Activated CD8-positive, alpha-beta memory T cell treated with anti-CD3 and anti-CD28 coated beads for 4 hours (primary cell): ENCODE measurements at regions not wholly inside any gene's neighbourhood (a gene's known extent, or its start where the extent isn't known, plus 50 kb on each side); places are given as distances from the start of the nearest gene placed in this dataset.
A peak's percentile ranks its signal among the peaks of the same experiment; 100 is the strongest.
"Not testable (repeated sequence)": the region's sequence is repeated elsewhere in the genome, so short reads cannot be mapped to it uniquely, and the experiment has no call there.

Source experiments
- DNase-seq, 2 donors: peaks; one replicate each; pipeline ENCODE4 v3.0.0-alpha.2; 2020; ENCODE audit warnings: low read depth in 2 of 2

GRCh38 chr9:97773091-97773490, 76.0 kb upstream of the XPA start:
- no peak for DNase-seq

GRCh38 chr9:97773723-97774122, 76.6 kb upstream of the XPA start:
- DNase-seq = no peak

GRCh38 chr9:97774673-97775072, 77.5 kb upstream of the XPA start:
- no peak for DNase-seq

- not testable (repeated sequence) for DNase-seq
These were observed 74.3 kb upstream of the FOXE1 start for GRCh38 chr9:97778740-97779139.

GRCh38 chr9:97779608-97780007, 73.4 kb upstream of the FOXE1 start:
- no peak for DNase-seq

GRCh38 chr9:97781902-97782301, 71.1 kb upstream of the FOXE1 start:
- no peak for DNase-seq

- no peak for DNase-seq
These were observed 66.7 kb upstream of the FOXE1 start for GRCh38 chr9:97786341-97786740.

GRCh38 chr9:97787551-97787950, 65.5 kb upstream of the FOXE1 start:
- DNase-seq = no peak

GRCh38 chr9:97788763-97789663, 64.0 kb upstream of the FOXE1 start:
- no peak for DNase-seq

GRCh38 chr9:97790542-97790941, 62.5 kb upstream of the FOXE1 start:
- no peak for DNase-seq

GRCh38 chr9:97791542-97791941, 61.5 kb upstream of the FOXE1 start:
- no peak for DNase-seq

- DNase-seq = no peak
These were observed 60.0 kb upstream of the FOXE1 start for GRCh38 chr9:97793067-97793466.

GRCh38 chr9:97794666-97795065, 58.4 kb upstream of the FOXE1 start:
- DNase-seq = no peak

- DNase-seq = not testable (repeated sequence)
These were observed 56.9 kb upstream of the FOXE1 start for GRCh38 chr9:97796176-97796575.

GRCh38 chr9:97801180-97801579, 51.8 kb upstream of the FOXE1 start:
- DNase-seq = no peak

GRCh38 chr9:97802276-97802675, 50.8 kb upstream of the FOXE1 start:
- no peak for DNase-seq

- peak; percentile 36 to 53 for DNase-seq
These were observed 49.6 kb upstream of the FOXE1 start for GRCh38 chr9:97803167-97804058.
